ENCODE measurements at regions not wholly inside any gene's neighbourhood (a gene's known extent, or its start where the extent isn't known, plus 50 kb on each side); places are given as distances from the start of the nearest gene placed in this dataset.
A peak's percentile ranks its signal among the peaks of the same experiment; 100 is the strongest.

DNA sequence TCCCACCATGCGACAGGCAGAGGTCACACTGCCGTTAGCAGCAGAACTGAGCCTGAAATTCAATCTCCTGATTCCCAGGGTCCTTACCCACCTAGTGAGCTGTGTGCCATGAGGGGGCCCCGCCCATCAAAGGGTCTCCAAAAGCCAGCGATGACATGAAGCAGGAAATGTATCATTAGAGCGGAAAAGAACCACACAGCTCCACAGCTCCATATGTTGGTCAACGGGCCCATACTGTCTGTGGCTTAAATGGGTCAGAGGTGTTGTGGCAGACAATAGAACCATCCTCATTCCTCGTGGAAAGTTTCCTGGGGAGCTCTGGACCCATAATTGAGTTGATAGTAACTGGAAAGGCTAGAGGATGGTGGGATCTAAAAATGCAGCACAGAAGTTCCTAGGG lies 68.1 kb upstream of the PODXL start:
- no peak for DNase-seq (ENCODE audit: low spot score in 2 of 2)
- no peak overlapping the region for H3K27ac ChIP-seq
- H3K4me1 ChIP-seq, result peaks cover 0 to 49% (median 4%) of the 10 kb centered on the region in 4 donors
- no peaks in the 10 kb centered on the region for H3K36me3 ChIP-seq
- H3K4me3 ChIP-seq, result no peak overlapping the region
- 82 to 87% methylated on average over 7 of the region's 7 CpGs for WGBS, 2 donors
- H3K27me3 ChIP-seq, result no peaks in the 10 kb centered on the region
- H3K9me3 ChIP-seq, result peaks cover 0 to 6% (median 0%) of the 10 kb centered on the region in 4 donors
- no peak for TF ChIP-seq CTCF (IDR thresholded peaks at IDR 0.05)
- no peak for TF ChIP-seq POLR2A (IDR thresholded peaks at IDR 0.05)
- no peak for TF ChIP-seq EP300 (IDR thresholded peaks at IDR 0.05)

GRCh38 chr7:131623154-131623553 lies 66.7 kb upstream of the PODXL start:
- Histone ChIP-seq H3K27me3 (no peaks in the 10 kb centered on the region), H3K4me1 (peaks cover 0 to 35% (median 4%) of the 10 kb centered on the region in 4 donors)

GRCh38 chr7:131621652-131622051 lies 65.2 kb upstream of the PODXL start:
- Histone ChIP-seq H3K4me3 (no peak overlapping the region), H3K4me1 (peaks cover 0 to 30% (median 4%) of the 10 kb centered on the region in 4 donors), H3K36me3 (no peaks in the 10 kb centered on the region), H3K27ac (no peak overlapping the region), H3K27me3 (no peaks in the 10 kb centered on the region), H3K9me3 (peaks cover 0 to 6% (median 0%) of the 10 kb centered on the region in 4 donors)
- no peak for TF ChIP-seq POLR2A (IDR thresholded peaks at IDR 0.05)
- DNase-seq (ENCODE audit: low spot score in 2 of 2), result no peak
- 59 to 66% methylated on average over 2 of the region's 2 CpGs for WGBS, 2 donors

More at GRCh38 chr7:131623154-131623553, 66.7 kb upstream of the PODXL start:
- TF ChIP-seq POLR2A (IDR thresholded peaks at IDR 0.05), result no peak
- peak in 1 of 2 donors; percentile 49 for TF ChIP-seq EP300 (IDR thresholded peaks at IDR 0.05)
- no peak for DNase-seq (ENCODE audit: low spot score in 2 of 2)
- no peaks in the 10 kb centered on the region for H3K36me3 ChIP-seq
- WGBS, 2 donors, result 55 to 69% methylated on average over 10 of the region's 10 CpGs
- no peak overlapping the region for H3K4me3 ChIP-seq
- peaks cover 0 to 6% (median 0%) of the 10 kb centered on the region in 4 donors for H3K9me3 ChIP-seq
- H3K27ac ChIP-seq, result no peak overlapping the region

DNA sequence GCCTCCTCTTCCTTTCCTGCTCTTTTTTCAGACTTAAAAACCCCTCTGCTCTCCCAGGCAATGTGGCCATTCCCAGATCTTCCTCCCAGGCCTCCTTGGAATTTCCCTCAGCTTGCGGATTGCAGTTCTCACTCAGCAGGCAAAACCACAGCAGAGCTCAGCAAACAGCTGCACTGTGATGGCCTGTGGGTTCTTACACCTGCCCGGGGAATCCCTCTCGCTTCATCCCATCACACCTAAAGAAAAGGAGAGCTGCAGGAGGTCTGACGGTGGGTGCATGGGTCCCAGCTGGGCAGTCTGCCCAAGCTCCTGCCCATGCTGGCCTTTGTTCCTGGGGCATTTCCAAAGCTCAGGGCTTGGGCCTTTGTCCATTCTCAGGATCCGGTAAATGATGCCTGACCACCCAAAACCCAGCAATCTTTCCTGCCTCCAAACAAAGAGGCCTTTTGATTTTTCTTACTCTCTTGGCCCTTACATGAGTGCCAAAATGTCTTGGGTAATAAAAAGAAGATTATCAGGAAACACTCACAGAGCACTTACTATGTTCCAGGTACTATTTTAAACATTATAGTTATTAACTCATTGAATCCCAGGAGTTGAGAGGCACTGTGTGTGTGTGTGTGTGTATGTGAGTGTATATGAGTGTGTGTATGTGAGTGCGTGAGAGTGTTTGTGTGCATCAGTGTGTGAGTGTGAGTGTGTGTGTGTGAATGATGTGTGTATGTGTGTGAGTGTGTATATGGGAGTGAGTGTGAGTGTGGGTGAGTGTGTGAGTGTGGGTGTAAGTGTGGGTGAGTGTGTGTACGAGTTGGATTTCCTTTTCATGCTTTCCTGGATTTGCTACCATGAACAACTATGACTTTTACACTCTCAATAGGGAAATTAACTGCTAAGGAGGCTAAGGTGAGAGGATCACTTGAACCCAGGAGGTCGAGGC lies 64.5 kb upstream of the PODXL start:
- no peak for TF ChIP-seq EP300 (IDR thresholded peaks at IDR 0.05)
- no peak for TF ChIP-seq POLR2A (IDR thresholded peaks at IDR 0.05)
- TF ChIP-seq CTCF (IDR thresholded peaks at IDR 0.05), result no peak
- peaks cover 0 to 6% (median 0%) of the 10 kb centered on the region in 4 donors for H3K9me3 ChIP-seq
- no peak for DNase-seq (ENCODE audit: low spot score in 2 of 2)
- H3K27ac ChIP-seq, result no peak overlapping the region
- WGBS, 2 donors, result 59 to 67% methylated on average over 8 of the region's 8 CpGs
- H3K4me3 ChIP-seq, result no peak overlapping the region
- H3K4me1 ChIP-seq, result peaks cover 0 to 23% (median 3%) of the 10 kb centered on the region in 4 donors
- no peaks in the 10 kb centered on the region for H3K36me3 ChIP-seq
- H3K27me3 ChIP-seq, result no peaks in the 10 kb centered on the region

DNA sequence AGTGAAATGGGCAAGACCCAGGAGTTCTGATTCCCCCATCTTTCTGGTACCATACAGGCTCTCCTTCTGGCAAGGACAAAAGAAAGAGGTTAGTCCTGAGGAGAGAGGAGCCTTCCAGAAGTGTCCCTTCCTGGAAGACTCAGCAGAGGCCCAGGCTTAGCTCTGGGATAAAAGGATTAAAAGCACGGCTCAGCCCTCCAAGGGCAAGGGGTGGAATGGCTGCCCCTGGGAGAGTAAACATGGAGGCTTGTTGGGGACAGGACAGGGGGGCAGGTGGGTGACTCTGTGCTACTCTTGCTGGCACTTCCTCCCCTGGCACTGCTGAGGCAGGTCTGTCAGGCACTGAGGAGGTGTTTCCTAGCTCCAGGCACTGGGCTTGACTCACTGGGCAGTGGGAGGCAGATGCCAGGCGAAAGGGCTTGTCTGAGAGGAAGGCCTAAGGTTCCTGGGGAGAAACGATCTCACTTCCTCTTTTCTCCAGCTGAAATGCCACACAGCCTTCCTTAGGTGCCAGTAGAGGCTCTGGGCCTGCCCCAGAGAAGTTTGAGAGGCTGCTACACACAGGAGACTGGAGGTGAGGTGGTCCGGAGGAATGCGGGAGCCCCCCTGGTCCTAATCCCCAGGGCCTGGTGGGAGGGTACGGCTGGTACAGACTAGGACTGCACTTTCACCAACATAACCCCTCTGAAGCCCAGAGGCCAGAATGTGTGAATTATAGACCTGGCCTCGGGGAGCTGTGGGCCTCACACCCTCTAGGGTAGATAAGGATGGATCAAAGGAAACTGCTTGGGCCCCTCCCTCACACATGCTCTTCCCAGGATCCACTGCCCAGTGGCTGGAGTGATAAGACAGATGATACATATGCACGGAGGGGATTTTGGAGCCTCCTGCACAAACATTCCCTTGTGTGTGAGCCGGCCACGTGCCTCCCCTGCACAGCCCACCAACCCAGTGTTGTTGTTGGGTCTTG lies 63.2 kb upstream of the PODXL start:
- no peak for TF ChIP-seq POLR2A (IDR thresholded peaks at IDR 0.05)
- peaks cover 0 to 6% (median 0%) of the 10 kb centered on the region in 4 donors for H3K9me3 ChIP-seq
- H3K4me1 ChIP-seq, result peaks cover 0 to 18% (median 0%) of the 10 kb centered on the region in 4 donors
- DNase-seq (ENCODE audit: low spot score in 2 of 2), result no peak
- no peak overlapping the region for H3K27ac ChIP-seq
- H3K27me3 ChIP-seq, result no peaks in the 10 kb centered on the region
- H3K4me3 ChIP-seq, result no peak overlapping the region
- 65 to 67% methylated on average over 10 of the region's 10 CpGs for WGBS, 2 donors
- no peaks in the 10 kb centered on the region for H3K36me3 ChIP-seq

GRCh38 chr7:131618391-131618790 lies 62.0 kb upstream of the PODXL start:
- 77 to 89% methylated on average over 5 of the region's 5 CpGs for WGBS, 2 donors
- H3K4me1 ChIP-seq, result peaks cover 0 to 18% (median 0%) of the 10 kb centered on the region in 4 donors

More at GRCh38 chr7:131618391-131618790, 62.0 kb upstream of the PODXL start:
- Histone ChIP-seq H3K27me3 (no peaks in the 10 kb centered on the region), H3K36me3 (no peaks in the 10 kb centered on the region), H3K9me3 (peaks cover 0 to 6% (median 0%) of the 10 kb centered on the region in 4 donors), H3K4me3 (no peak overlapping the region), H3K27ac (no peak overlapping the region)
- no peak for DNase-seq (ENCODE audit: low spot score in 2 of 2)
- no peak for TF ChIP-seq CTCF (IDR thresholded peaks at IDR 0.05)
- no peak for TF ChIP-seq POLR2A (IDR thresholded peaks at IDR 0.05)
- TF ChIP-seq EP300 (IDR thresholded peaks at IDR 0.05), result no peak
